Epithelial cell of prostate (primary cell): ENCODE measurements at regions not wholly inside any gene's neighbourhood (a gene's known extent, or its start where the extent isn't known, plus 50 kb on each side); places are given as distances from the start of the nearest gene placed in this dataset.

ENCODE experiments used
- DNase-seq: peaks from one replicate; pipeline ENCODE4 v3.0.0-alpha.2; 2011; ENCODE audit warnings: low read depth, low spot score
- H3K27ac ChIP-seq: fragments of 450-650 bp; 2 replicates; pipeline ENCODE4 v1.5.1; 2017; ENCODE audit warnings: mild to moderate bottlenecking

GRCh38 chr5:38104497-38105230, 153.7 kb upstream of the EGFLAM start:
- H3K27ac ChIP-seq, result no peak overlapping the region
- DNase-seq, result no peak

GRCh38 chr5:38101897-38102296, 156.5 kb upstream of the EGFLAM start:
- H3K27ac ChIP-seq, result no peak overlapping the region

GRCh38 chr5:38099205-38100168, 158.9 kb upstream of the EGFLAM start:
- no peak overlapping the region for H3K27ac ChIP-seq
- DNase-seq, result no peak

More at GRCh38 chr5:38101897-38102296, 156.5 kb upstream of the EGFLAM start:
- DNase-seq, result no peak

GRCh38 chr5:38094889-38095288, 163.5 kb upstream of the EGFLAM start:
- DNase-seq, result no peak
- no peak overlapping the region for H3K27ac ChIP-seq

- H3K27ac ChIP-seq, result no peak overlapping the region
- DNase-seq, result no peak
These were observed 164.5 kb upstream of the EGFLAM start for GRCh38 chr5:38093855-38094254.

- H3K27ac ChIP-seq, result no peak overlapping the region
- no peak for DNase-seq
These were observed 171.6 kb upstream of the EGFLAM start for GRCh38 chr5:38086777-38087176.

- no peak for DNase-seq
- H3K27ac ChIP-seq, result no peak overlapping the region
These were observed 178.5 kb upstream of the EGFLAM start for GRCh38 chr5:38079620-38080402.

- no peak for DNase-seq
- no peak overlapping the region for H3K27ac ChIP-seq
These were observed 180.2 kb upstream of the EGFLAM start for GRCh38 chr5:38078161-38078560.

GRCh38 chr5:38077652-38078051, 180.7 kb upstream of the EGFLAM start:
- DNase-seq, result no peak
- H3K27ac ChIP-seq, result no peak overlapping the region

GRCh38 chr5:38071831-38072694, 186.3 kb upstream of the EGFLAM start:
- no peak overlapping the region for H3K27ac ChIP-seq

GRCh38 chr5:38070304-38070950, 187.9 kb upstream of the EGFLAM start:
- no peak for DNase-seq

More at GRCh38 chr5:38071831-38072694, 186.3 kb upstream of the EGFLAM start:
- DNase-seq, result no peak

GRCh38 chr5:38069360-38069759, 189.0 kb upstream of the EGFLAM start:
- DNase-seq, result peak; percentile 3
- H3K27ac ChIP-seq, result no peak overlapping the region

More at GRCh38 chr5:38070304-38070950, 187.9 kb upstream of the EGFLAM start:
- no peak overlapping the region for H3K27ac ChIP-seq

- no peak overlapping the region for H3K27ac ChIP-seq
- no peak for DNase-seq
These were observed 198.0 kb upstream of the EGFLAM start for GRCh38 chr5:38060354-38060753.

GRCh38 chr5:38059876-38060275, 198.5 kb upstream of the EGFLAM start:
- no peak for DNase-seq
- no peak overlapping the region for H3K27ac ChIP-seq

GRCh38 chr5:38051711-38052511, 206.4 kb upstream of the EGFLAM start:
- H3K27ac ChIP-seq, result no peak overlapping the region
- DNase-seq, result no peak

- no peak for DNase-seq
These were observed 208.6 kb upstream of the GDNF start for GRCh38 chr5:38048400-38048799.

GRCh38 chr5:38046103-38046502, 206.3 kb upstream of the GDNF start:
- H3K27ac ChIP-seq, result no peak overlapping the region
- DNase-seq, result no peak

More at GRCh38 chr5:38048400-38048799, 208.6 kb upstream of the GDNF start:
- H3K27ac ChIP-seq, result no peak overlapping the region

GRCh38 chr5:38045446-38045845, 205.6 kb upstream of the GDNF start:
- DNase-seq, result no peak
- no peak overlapping the region for H3K27ac ChIP-seq
